BE2C (cell line): ENCODE measurements at regions not wholly inside any gene's neighbourhood (a gene's known extent, or its start where the extent isn't known, plus 50 kb on each side); places are given as distances from the start of the nearest gene placed in this dataset.
"Not testable (repeated sequence)": the region's sequence is repeated elsewhere in the genome, so short reads cannot be mapped to it uniquely, and the experiment has no call there.

ENCODE experiments used
- DNase-seq: peaks from one replicate; pipeline ENCODE4 v3.0.0-alpha.2; 2020
- H3K27me3 ChIP-seq: fragments of 250-450 bp; sonication (Bioruptor Pico); 2 replicates; pipeline ENCODE4 v1.5.1; 2020; ENCODE audit warnings: mild to moderate bottlenecking
- H3K36me3 ChIP-seq: fragments of 250-450 bp; sonication (Bioruptor Pico); 2 replicates; pipeline ENCODE4 v1.5.1; 2020; ENCODE audit warnings: mild to moderate bottlenecking
- H3K4me1 ChIP-seq: fragments of 250-450 bp; sonication (Bioruptor Pico); 2 replicates; pipeline ENCODE4 v1.5.1; 2020
- H3K4me3 ChIP-seq: 2 replicates; pipeline ENCODE4 v1.5.1; 2011; ENCODE audit warnings: low read depth, low read length
- H3K9me3 ChIP-seq: fragments of 250-450 bp; sonication (Bioruptor Pico); 2 replicates; pipeline ENCODE4 v1.5.1; 2020
- TF ChIP-seq, protein P1 (sequence below): IDR thresholded peaks from 2 replicates; pipeline ENCODE4 v1.5.1; 2012; ENCODE audit warnings: mild to moderate bottlenecking, low read depth, low read length

DNA sequence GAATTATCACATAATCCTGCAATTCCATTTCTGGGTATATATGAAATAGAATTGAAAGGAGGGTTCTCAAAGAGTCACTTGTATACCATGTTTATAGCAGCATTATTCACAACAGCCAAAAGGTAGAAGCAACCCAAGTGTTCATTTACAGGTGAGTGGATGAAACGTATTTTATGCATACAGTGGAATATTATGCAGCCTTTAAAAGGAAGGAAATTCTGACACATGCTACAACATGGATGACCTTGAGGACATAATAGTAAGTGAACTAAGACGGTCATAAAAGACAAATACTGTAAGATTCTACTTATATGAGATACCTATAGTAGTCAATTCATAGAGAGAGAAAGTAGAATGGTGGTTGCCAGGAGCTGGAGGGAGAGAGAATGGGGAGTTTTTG is 110.8 kb upstream of the LIPC start:
- no peaks in the 10 kb centered on the region for H3K9me3 ChIP-seq
- no peaks in the 10 kb centered on the region for H3K27me3 ChIP-seq
- no peak overlapping the region for H3K4me3 ChIP-seq
- no peaks in the 10 kb centered on the region for H3K4me1 ChIP-seq
- no peaks in the 10 kb centered on the region for H3K36me3 ChIP-seq
- no peak for DNase-seq
- TF ChIP-seq, protein P1, sequence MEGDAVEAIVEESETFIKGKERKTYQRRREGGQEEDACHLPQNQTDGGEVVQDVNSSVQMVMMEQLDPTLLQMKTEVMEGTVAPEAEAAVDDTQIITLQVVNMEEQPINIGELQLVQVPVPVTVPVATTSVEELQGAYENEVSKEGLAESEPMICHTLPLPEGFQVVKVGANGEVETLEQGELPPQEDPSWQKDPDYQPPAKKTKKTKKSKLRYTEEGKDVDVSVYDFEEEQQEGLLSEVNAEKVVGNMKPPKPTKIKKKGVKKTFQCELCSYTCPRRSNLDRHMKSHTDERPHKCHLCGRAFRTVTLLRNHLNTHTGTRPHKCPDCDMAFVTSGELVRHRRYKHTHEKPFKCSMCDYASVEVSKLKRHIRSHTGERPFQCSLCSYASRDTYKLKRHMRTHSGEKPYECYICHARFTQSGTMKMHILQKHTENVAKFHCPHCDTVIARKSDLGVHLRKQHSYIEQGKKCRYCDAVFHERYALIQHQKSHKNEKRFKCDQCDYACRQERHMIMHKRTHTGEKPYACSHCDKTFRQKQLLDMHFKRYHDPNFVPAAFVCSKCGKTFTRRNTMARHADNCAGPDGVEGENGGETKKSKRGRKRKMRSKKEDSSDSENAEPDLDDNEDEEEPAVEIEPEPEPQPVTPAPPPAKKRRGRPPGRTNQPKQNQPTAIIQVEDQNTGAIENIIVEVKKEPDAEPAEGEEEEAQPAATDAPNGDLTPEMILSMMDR: no peak

DNA sequence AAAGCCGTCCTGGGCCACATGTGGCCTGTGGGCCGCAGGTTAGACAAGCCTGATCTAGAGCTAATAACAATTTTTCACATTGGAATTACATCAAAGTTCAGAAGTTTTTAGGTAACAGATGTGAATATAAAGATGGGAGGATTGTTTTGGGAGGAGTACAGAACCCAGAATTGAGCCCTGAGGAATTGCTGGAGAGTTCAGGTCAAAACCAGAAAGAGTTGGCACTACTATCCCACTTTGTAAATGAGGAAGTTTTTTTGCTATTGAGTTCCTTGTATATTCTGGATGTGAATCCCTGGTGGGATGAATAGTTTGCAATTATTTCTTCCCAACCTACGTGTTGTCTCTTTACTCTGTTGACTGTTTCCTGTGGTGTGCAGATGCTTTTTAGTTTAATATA is 109.5 kb upstream of the LIPC start:
- Histone ChIP-seq H3K27me3 (no peaks in the 10 kb centered on the region), H3K36me3 (no peaks in the 10 kb centered on the region), H3K4me1 (no peaks in the 10 kb centered on the region), H3K4me3 (no peak overlapping the region), H3K9me3 (no peaks in the 10 kb centered on the region)
- TF ChIP-seq, protein P1: no peak
- DNase-seq: no peak

DNA sequence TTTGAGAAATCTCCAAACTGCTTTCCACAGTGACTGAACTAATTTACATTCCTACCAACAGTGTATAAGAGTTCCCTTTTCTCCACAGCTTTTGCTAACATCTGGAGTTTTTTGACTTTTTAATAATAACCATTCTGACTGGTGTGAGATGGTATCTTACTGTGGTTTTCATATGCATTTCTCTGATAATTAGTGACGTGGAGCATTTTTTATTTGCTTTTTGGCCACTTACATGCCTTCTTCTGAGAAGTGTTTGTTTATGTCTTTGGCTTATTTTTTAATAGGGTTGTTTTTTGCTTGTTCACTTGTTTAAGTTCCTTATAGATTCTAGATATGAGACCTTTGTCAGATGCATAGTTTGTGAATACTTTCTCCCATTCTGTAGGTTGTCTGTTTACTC is 108.5 kb upstream of the LIPC start:
- not testable (repeated sequence) for H3K4me1 ChIP-seq, H3K9me3 ChIP-seq, H3K27me3 ChIP-seq, H3K4me3 ChIP-seq, H3K36me3 ChIP-seq, DNase-seq

DNA sequence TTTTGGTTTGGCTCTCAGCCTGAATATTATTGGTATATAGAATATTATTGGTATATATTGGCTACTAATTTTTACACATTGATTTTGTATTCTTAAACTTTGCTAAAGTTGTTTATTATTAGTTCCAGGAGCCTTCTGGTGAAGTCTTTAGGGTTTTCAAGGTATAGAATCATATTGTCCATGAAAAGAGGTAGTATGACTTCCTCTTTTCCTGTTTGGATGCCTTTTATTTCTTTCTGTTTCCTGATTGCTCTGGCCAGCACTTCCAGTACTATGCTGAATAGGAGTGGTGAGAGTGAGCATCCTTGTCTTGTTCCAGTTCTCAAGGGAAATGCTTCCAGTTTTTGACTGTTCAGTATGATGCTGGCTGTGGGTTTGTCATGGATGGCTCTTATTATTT is 107.3 kb upstream of the LIPC start:
- H3K9me3 ChIP-seq: no peaks in the 10 kb centered on the region
- no peak for DNase-seq
- no peaks in the 10 kb centered on the region for H3K27me3 ChIP-seq
- H3K4me1 ChIP-seq: no peaks in the 10 kb centered on the region
- H3K36me3 ChIP-seq: no peaks in the 10 kb centered on the region
- TF ChIP-seq, protein P1: no peak
- no peak overlapping the region for H3K4me3 ChIP-seq

DNA sequence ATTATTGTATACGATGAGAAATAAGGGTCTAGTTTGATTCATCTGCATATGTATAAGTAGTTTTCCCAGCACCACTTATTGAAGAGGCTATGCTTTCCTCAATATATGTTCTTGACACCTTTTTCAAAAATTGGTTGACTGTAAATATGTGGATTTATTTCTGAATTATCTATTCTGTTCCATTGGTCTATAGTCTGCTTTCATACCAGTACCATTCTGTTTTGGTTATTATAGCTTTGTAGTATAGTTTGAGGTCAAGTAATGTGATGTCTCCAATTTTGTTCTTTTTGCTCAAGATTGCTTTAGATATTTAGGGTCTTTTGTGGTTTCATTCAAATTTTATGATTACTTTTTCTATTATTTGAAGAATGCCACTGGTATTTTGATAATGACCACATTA is 103.8 kb upstream of the LIPC start:
- no peaks in the 10 kb centered on the region for H3K36me3 ChIP-seq
- no peak overlapping the region for H3K4me3 ChIP-seq
- TF ChIP-seq, protein P1: no peak
- H3K27me3 ChIP-seq: no peaks in the 10 kb centered on the region
- H3K4me1 ChIP-seq: peaks cover 15% of the 10 kb centered on the region
- H3K9me3 ChIP-seq: no peaks in the 10 kb centered on the region
- DNase-seq: no peak

DNA sequence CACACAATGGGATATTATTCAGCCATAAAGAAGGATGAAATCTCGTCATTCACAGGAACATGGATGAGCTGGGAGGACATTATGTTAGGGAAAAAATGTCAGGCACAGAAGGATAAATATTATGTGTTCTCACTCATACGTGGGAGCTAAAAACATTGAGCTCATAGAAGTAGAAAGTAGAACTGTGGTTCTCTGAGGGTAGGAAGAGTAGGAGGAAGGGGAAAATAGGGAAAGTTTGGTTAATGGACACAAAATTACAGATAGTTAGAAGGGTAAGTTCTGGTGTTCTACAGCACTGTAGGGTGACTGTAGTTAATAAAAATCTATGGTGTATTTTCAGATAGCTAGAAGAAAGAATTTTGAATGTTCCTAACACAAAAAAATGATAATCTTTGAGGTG is 102.6 kb upstream of the LIPC start:
- no peaks in the 10 kb centered on the region for H3K9me3 ChIP-seq
- H3K4me3 ChIP-seq: no peak overlapping the region
- H3K36me3 ChIP-seq: no peaks in the 10 kb centered on the region
- TF ChIP-seq, protein P1: no peak
- DNase-seq: no peak
- no peaks in the 10 kb centered on the region for H3K27me3 ChIP-seq
- H3K4me1 ChIP-seq: peaks cover 16% of the 10 kb centered on the region
